ENCODE measurements at regions not wholly inside any gene's neighbourhood (a gene's known extent, or its start where the extent isn't known, plus 50 kb on each side); places are given as distances from the start of the nearest gene placed in this dataset.

GRCh38 chr12:111182382-111182781 lies 186.5 kb downstream of the PHETA1 start:
- DNase-seq (ENCODE audit: extremely low read depth, low read depth) = no peak
- H3K4me3 ChIP-seq (replicated peaks; ENCODE audit: low read depth, low read length) = no peak overlapping the region
- TF ChIP-seq CTCF (IDR thresholded peaks at IDR 0.05; ENCODE audit: low read depth, low read length, missing control alignments) = no peak

GRCh38 chr12:111181143-111181726 lies 187.7 kb downstream of the PHETA1 start:
- TF ChIP-seq CTCF (IDR thresholded peaks at IDR 0.05; ENCODE audit: low read depth, low read length, missing control alignments) = no peak
- H3K4me3 ChIP-seq (replicated peaks; ENCODE audit: low read depth, low read length) = no peak overlapping the region
- peak; percentile 5 for DNase-seq (ENCODE audit: extremely low read depth, low read depth)

GRCh38 chr12:111180426-111181142 lies 188.3 kb downstream of the PHETA1 start:
- no peak for DNase-seq (ENCODE audit: extremely low read depth, low read depth)
- no peak for TF ChIP-seq CTCF (IDR thresholded peaks at IDR 0.05; ENCODE audit: low read depth, low read length, missing control alignments)
- no peak overlapping the region for H3K4me3 ChIP-seq (replicated peaks; ENCODE audit: low read depth, low read length)

- TF ChIP-seq CTCF (IDR thresholded peaks at IDR 0.05; ENCODE audit: low read depth, low read length, missing control alignments) = no peak
- no peak overlapping the region for H3K4me3 ChIP-seq (replicated peaks; ENCODE audit: low read depth, low read length)
- no peak for DNase-seq (ENCODE audit: extremely low read depth, low read depth)
Observed at GRCh38 chr12:111178181-111179081, 190.5 kb downstream of the PHETA1 start.

- no peak for DNase-seq (ENCODE audit: extremely low read depth, low read depth)
- TF ChIP-seq CTCF (IDR thresholded peaks at IDR 0.05; ENCODE audit: low read depth, low read length, missing control alignments) = no peak
- no peak overlapping the region for H3K4me3 ChIP-seq (replicated peaks; ENCODE audit: low read depth, low read length)
Observed at GRCh38 chr12:111175396-111176094, 193.3 kb downstream of the PHETA1 start.

GRCh38 chr12:111174961-111175345 lies 193.9 kb downstream of the PHETA1 start:
- no peak for DNase-seq (ENCODE audit: extremely low read depth, low read depth)
- no peak for TF ChIP-seq CTCF (IDR thresholded peaks at IDR 0.05; ENCODE audit: low read depth, low read length, missing control alignments)
- no peak overlapping the region for H3K4me3 ChIP-seq (replicated peaks; ENCODE audit: low read depth, low read length)
